Stimulated activated CD8-positive, alpha-beta memory T cell treated with anti-CD3 and anti-CD28 coated beads, Interleukin-15, amount 100 ng/mL, for 48 hours (primary cell): ENCODE measurements at regions not wholly inside any gene's neighbourhood (a gene's known extent, or its start where the extent isn't known, plus 50 kb on each side); places are given as distances from the start of the nearest gene placed in this dataset.
"Not testable (repeated sequence)": the region's sequence is repeated elsewhere in the genome, so short reads cannot be mapped to it uniquely, and the experiment has no call there.

Experiments
- DNase-seq, 2 donors: peaks; one replicate each; pipeline ENCODE4 v3.0.0-alpha.2; 2020; ENCODE audit warnings: low read depth in 2 of 2

GRCh38 chr14:97788846-97789526 lies 991.8 kb downstream of the VRK1 start:
- no peak for DNase-seq

GRCh38 chr14:97791072-97791471 lies 993.9 kb downstream of the VRK1 start:
- DNase-seq = no peak

GRCh38 chr14:97791906-97792305 lies 994.7 kb downstream of the VRK1 start:
- DNase-seq = no peak

- no peak for DNase-seq
These were observed 999.3 kb downstream of the VRK1 start for GRCh38 chr14:97796511-97796910.

GRCh38 chr14:97798176-97798575 lies 1001.0 kb downstream of the VRK1 start:
- DNase-seq = no peak

GRCh38 chr14:97802430-97803373 lies 1005.5 kb downstream of the VRK1 start:
- DNase-seq = no peak

- no peak for DNase-seq
These were observed 1006.9 kb downstream of the VRK1 start for GRCh38 chr14:97804056-97804455.

GRCh38 chr14:97806891-97807290 lies 1009.7 kb downstream of the VRK1 start:
- no peak for DNase-seq

GRCh38 chr14:97808541-97808940 lies 1011.4 kb downstream of the VRK1 start:
- not testable (repeated sequence) for DNase-seq

GRCh38 chr14:97813556-97813955 lies 1016.4 kb downstream of the VRK1 start:
- DNase-seq = no peak

- DNase-seq = no peak
These were observed 1023.6 kb downstream of the VRK1 start for GRCh38 chr14:97820781-97821180.

GRCh38 chr14:97824218-97824617 lies 1027.0 kb downstream of the VRK1 start:
- no peak for DNase-seq

GRCh38 chr14:97827746-97828145 lies 1030.6 kb downstream of the VRK1 start:
- DNase-seq = no peak

- DNase-seq = no peak
These were observed 1035.6 kb downstream of the VRK1 start for GRCh38 chr14:97832776-97833175.

- no peak for DNase-seq
These were observed 1041.8 kb downstream of the VRK1 start for GRCh38 chr14:97838986-97839385.

GRCh38 chr14:97840159-97840558 lies 1043.0 kb downstream of the VRK1 start:
- no peak for DNase-seq

- DNase-seq = no peak
These were observed 1044.6 kb downstream of the VRK1 start for GRCh38 chr14:97841762-97842161.

GRCh38 chr14:97843066-97843465 lies 1045.9 kb downstream of the VRK1 start:
- no peak for DNase-seq

- DNase-seq = no peak
These were observed 1046.9 kb downstream of the VRK1 start for GRCh38 chr14:97844042-97844441.

- DNase-seq = no peak
These were observed 1049.0 kb downstream of the VRK1 start for GRCh38 chr14:97846156-97846555.

GRCh38 chr14:97848317-97848980 lies 1051.3 kb downstream of the VRK1 start:
- no peak for DNase-seq

GRCh38 chr14:97850466-97850865 lies 1053.3 kb downstream of the VRK1 start:
- DNase-seq = no peak
